ENCODE measurements at regions not wholly inside any gene's neighbourhood (a gene's known extent, or its start where the extent isn't known, plus 50 kb on each side); places are given as distances from the start of the nearest gene placed in this dataset.
"Not testable (repeated sequence)": the region's sequence is repeated elsewhere in the genome, so short reads cannot be mapped to it uniquely, and the experiment has no call there.

- DNase-seq (ENCODE audit: low read depth in 2 of 2) = no peak
These were observed 51.8 kb upstream of the PMAIP1 start for GRCh38 chr18:59848002-59848401.

GRCh38 chr18:59847491-59847846 is 52.3 kb upstream of the PMAIP1 start:
- DNase-seq (ENCODE audit: low read depth in 2 of 2) = not testable (repeated sequence)

- DNase-seq (ENCODE audit: low read depth in 2 of 2) = peak; percentile 12 to 45
These were observed 52.8 kb upstream of the PMAIP1 start for GRCh38 chr18:59846814-59847490.

- DNase-seq (ENCODE audit: low read depth in 2 of 2) = no peak
These were observed 56.8 kb upstream of the PMAIP1 start for GRCh38 chr18:59842947-59843346.

GRCh38 chr18:59839931-59840685 is 59.7 kb upstream of the PMAIP1 start:
- DNase-seq (ENCODE audit: low read depth in 2 of 2) = no peak

- DNase-seq (ENCODE audit: low read depth in 2 of 2) = no peak
These were observed 60.5 kb upstream of the PMAIP1 start for GRCh38 chr18:59839246-59839645.

- DNase-seq (ENCODE audit: low read depth in 2 of 2) = peak in 1 of 2 donors; percentile 6
These were observed 62.2 kb upstream of the PMAIP1 start for GRCh38 chr18:59837586-59837985.

GRCh38 chr18:59835605-59836379 is 64.0 kb upstream of the PMAIP1 start:
- no peak for DNase-seq (ENCODE audit: low read depth in 2 of 2)

- DNase-seq (ENCODE audit: low read depth in 2 of 2) = no peak
These were observed 65.5 kb upstream of the PMAIP1 start for GRCh38 chr18:59834267-59834666.

- DNase-seq (ENCODE audit: low read depth in 2 of 2) = no peak
These were observed 66.0 kb upstream of the PMAIP1 start for GRCh38 chr18:59833785-59834184.

GRCh38 chr18:59823596-59824195 is 76.1 kb upstream of the PMAIP1 start:
- DNase-seq (ENCODE audit: low read depth in 2 of 2) = peak in 1 of 2 donors; percentile 10

- no peak for DNase-seq (ENCODE audit: low read depth in 2 of 2)
These were observed 76.9 kb upstream of the PMAIP1 start for GRCh38 chr18:59822612-59823550.

- no peak for DNase-seq (ENCODE audit: low read depth in 2 of 2)
These were observed 77.8 kb upstream of the PMAIP1 start for GRCh38 chr18:59821983-59822382.

- DNase-seq (ENCODE audit: low read depth in 2 of 2) = no peak
These were observed 79.1 kb upstream of the PMAIP1 start for GRCh38 chr18:59820663-59821062.

- DNase-seq (ENCODE audit: low read depth in 2 of 2) = no peak
These were observed 81.0 kb upstream of the PMAIP1 start for GRCh38 chr18:59818769-59819168.

GRCh38 chr18:59814891-59815290 is 84.9 kb upstream of the PMAIP1 start:
- DNase-seq (ENCODE audit: low read depth in 2 of 2) = no peak

GRCh38 chr18:59813942-59814341 is 85.9 kb upstream of the PMAIP1 start:
- DNase-seq (ENCODE audit: low read depth in 2 of 2) = no peak

GRCh38 chr18:59810735-59811520 is 88.9 kb upstream of the PMAIP1 start:
- DNase-seq (ENCODE audit: low read depth in 2 of 2) = no peak

GRCh38 chr18:59810183-59810582 is 89.6 kb upstream of the PMAIP1 start:
- DNase-seq (ENCODE audit: low read depth in 2 of 2) = no peak

GRCh38 chr18:59802031-59802430 is 97.8 kb upstream of the PMAIP1 start:
- DNase-seq (ENCODE audit: low read depth in 2 of 2) = no peak
